Ectodermal cell (in vitro differentiated cells): ENCODE measurements at regions not wholly inside any gene's neighbourhood (a gene's known extent, or its start where the extent isn't known, plus 50 kb on each side); places are given as distances from the start of the nearest gene placed in this dataset.

Experiments used
- H3K27ac ChIP-seq: 2 replicates; pipeline ENCODE4 v1.7.0; 2013; ENCODE audit warnings: mild to moderate bottlenecking, low read depth, low read length; ENCODE audit not compliant: insufficient read depth, poor library complexity, severe bottlenecking
- H3K27me3 ChIP-seq: 2 replicates; pipeline ENCODE4 v1.7.0; 2013; ENCODE audit warnings: mild to moderate bottlenecking, low read length; ENCODE audit not compliant: insufficient read depth, control insufficient read depth, poor library complexity, severe bottlenecking
- H3K36me3 ChIP-seq: one replicate; pipeline ENCODE4 v1.7.0; 2013; ENCODE audit warnings: low read length; ENCODE audit not compliant: control insufficient read depth, insufficient read depth
- H3K4me1 ChIP-seq: one replicate; pipeline ENCODE4 v1.7.0; 2013; ENCODE audit warnings: low read length; ENCODE audit not compliant: control insufficient read depth, insufficient read depth
- H3K4me3 ChIP-seq: 2 replicates; pipeline ENCODE4 v1.7.0; 2013; ENCODE audit warnings: low read depth, low read length, control low read depth; ENCODE audit not compliant: insufficient read depth
- H3K9me3 ChIP-seq: 2 replicates; pipeline ENCODE4 v1.7.0; 2013; ENCODE audit warnings: mild to moderate bottlenecking, low read length, moderate library complexity; ENCODE audit not compliant: control insufficient read depth
- WGBS, 2 experiments: methylation state at CpG; one replicate each; pipeline ENCODE4 v1.1.7; 2013; ENCODE audit warnings: missing lambda C conversion rate in 2 of 2; 5-methylcytosine and 5-hydroxymethylcytosine counted together

GRCh38 chr6:21740376-21741124, 147.0 kb downstream of the SOX4 start:
- H3K27ac ChIP-seq, result peak overlapping the region; percentile 11
- H3K9me3 ChIP-seq, result no peaks in the 10 kb centered on the region
- WGBS, 2 experiments, result 0 to 29% methylated on average over 2 to 3 of the region's 4 CpGs
- H3K4me1 ChIP-seq, result peaks cover 40% of the 10 kb centered on the region
- no peaks in the 10 kb centered on the region for H3K27me3 ChIP-seq
- no peak overlapping the region for H3K4me3 ChIP-seq
- no peaks in the 10 kb centered on the region for H3K36me3 ChIP-seq

- Histone ChIP-seq H3K4me3 (no peak overlapping the region), H3K27me3 (no peaks in the 10 kb centered on the region), H3K4me1 (peaks cover 37% of the 10 kb centered on the region), H3K27ac (peak overlapping the region; percentile 27), H3K9me3 (no peaks in the 10 kb centered on the region), H3K36me3 (no peaks in the 10 kb centered on the region)
- 10 to 16% methylated on average over 3 to 4 of the region's 6 CpGs for WGBS, 2 experiments
Measured at GRCh38 chr6:21741221-21742109, 147.9 kb downstream of the SOX4 start.

GRCh38 chr6:21742238-21742660, 148.7 kb downstream of the SOX4 start:
- peak overlapping the region; percentile 27 for H3K27ac ChIP-seq
- 14 to 26% methylated on average over 6 of the region's 6 CpGs for WGBS, 2 experiments

GRCh38 chr6:21744331-21744730, 150.8 kb downstream of the SOX4 start:
- Histone ChIP-seq H3K27me3 (no peaks in the 10 kb centered on the region), H3K9me3 (no peaks in the 10 kb centered on the region), H3K36me3 (no peaks in the 10 kb centered on the region), H3K4me3 (no peak overlapping the region), H3K4me1 (peaks cover 62% of the 10 kb centered on the region), H3K27ac (no peak overlapping the region)
- 94 to 95% methylated on average over 1 of the region's 1 CpG for WGBS, 2 experiments

More at GRCh38 chr6:21742238-21742660, 148.7 kb downstream of the SOX4 start:
- Histone ChIP-seq H3K27me3 (no peaks in the 10 kb centered on the region), H3K36me3 (no peaks in the 10 kb centered on the region), H3K4me3 (no peak overlapping the region), H3K4me1 (peaks cover 41% of the 10 kb centered on the region), H3K9me3 (no peaks in the 10 kb centered on the region)

GRCh38 chr6:21745543-21746337, 152.2 kb downstream of the SOX4 start:
- WGBS, 2 experiments, result 82 to 84% methylated on average over 11 of the region's 11 CpGs
- no peak overlapping the region for H3K4me3 ChIP-seq
- no peaks in the 10 kb centered on the region for H3K27me3 ChIP-seq
- peaks cover 63% of the 10 kb centered on the region for H3K4me1 ChIP-seq
- H3K36me3 ChIP-seq, result no peaks in the 10 kb centered on the region
- no peaks in the 10 kb centered on the region for H3K9me3 ChIP-seq
- H3K27ac ChIP-seq, result no peak overlapping the region

- Histone ChIP-seq H3K36me3 (no peaks in the 10 kb centered on the region), H3K27ac (peak overlapping the region; percentile 74), H3K27me3 (no peaks in the 10 kb centered on the region), H3K4me3 (no peak overlapping the region), H3K9me3 (no peaks in the 10 kb centered on the region), H3K4me1 (peaks cover 59% of the 10 kb centered on the region)
- 73 to 75% methylated on average over 1 to 2 of the region's 4 CpGs for WGBS, 2 experiments
Measured at GRCh38 chr6:21747441-21747840, 153.9 kb downstream of the SOX4 start.

- 39 to 42% methylated on average over 2 to 3 of the region's 3 CpGs for WGBS, 2 experiments
- Histone ChIP-seq H3K27ac (peak overlapping the region; percentile 74), H3K27me3 (no peaks in the 10 kb centered on the region), H3K9me3 (no peaks in the 10 kb centered on the region), H3K4me1 (peaks cover 58% of the 10 kb centered on the region), H3K36me3 (no peaks in the 10 kb centered on the region), H3K4me3 (no peak overlapping the region)
Measured at GRCh38 chr6:21748343-21749056, 154.9 kb downstream of the SOX4 start.

GRCh38 chr6:21749754-21750153, 156.2 kb downstream of the SOX4 start:
- Histone ChIP-seq H3K4me1 (peaks cover 60% of the 10 kb centered on the region), H3K27me3 (no peaks in the 10 kb centered on the region), H3K27ac (peak overlapping the region; percentile 85), H3K9me3 (no peaks in the 10 kb centered on the region), H3K36me3 (no peaks in the 10 kb centered on the region), H3K4me3 (no peak overlapping the region)
- WGBS, 2 experiments, result 52 to 55% methylated on average over 2 of the region's 2 CpGs

GRCh38 chr6:21750575-21750974, 157.0 kb downstream of the SOX4 start:
- Histone ChIP-seq H3K27me3 (no peaks in the 10 kb centered on the region), H3K4me1 (peaks cover 60% of the 10 kb centered on the region), H3K9me3 (no peaks in the 10 kb centered on the region), H3K4me3 (no peak overlapping the region), H3K27ac (peak overlapping the region; percentile 53), H3K36me3 (no peaks in the 10 kb centered on the region)
- no CpG with 5 or more reads among the region's 1 CpG for WGBS, 2 experiments
